Spinal cord (tissue), 9 donors: ENCODE measurements at regions not wholly inside any gene's neighbourhood (a gene's known extent, or its start where the extent isn't known, plus 50 kb on each side); places are given as distances from the start of the nearest gene placed in this dataset.

Experiments
- DNase-seq, 6 donors: peaks; one replicate each; pipeline versions ENCODE4 v3.0.0 to v3.0.0-alpha.2; 2013 to 2015; ENCODE audit warnings: low spot score in 6 of 6, low read depth in 4 of 6
- H3K27ac ChIP-seq: one replicate; pipeline ENCODE4 v1.5.1; 2013; ENCODE audit warnings: low read depth, low read length, control low read depth
- H3K27me3 ChIP-seq: one replicate; pipeline ENCODE4 v1.6.1; 2013; ENCODE audit warnings: low read length; ENCODE audit not compliant: control insufficient read depth, insufficient read depth
- H3K36me3 ChIP-seq: one replicate; pipeline ENCODE4 v1.6.1; 2013; ENCODE audit warnings: low read length; ENCODE audit not compliant: control insufficient read depth, insufficient read depth
- H3K4me1 ChIP-seq: one replicate; pipeline ENCODE4 v1.6.1; 2013; ENCODE audit warnings: low read length; ENCODE audit not compliant: control insufficient read depth, insufficient read depth
- H3K4me3 ChIP-seq: one replicate; pipeline ENCODE4 v1.5.1; 2013; ENCODE audit warnings: low read depth, low read length, control low read depth
- H3K9me3 ChIP-seq: one replicate; pipeline ENCODE4 v1.6.1; 2013; ENCODE audit warnings: low read length; ENCODE audit not compliant: control insufficient read depth, insufficient read depth
- WGBS: methylation state at CpG from one replicate; pipeline ENCODE4 v1.1.5; 2013; ENCODE audit warnings: missing lambda C conversion rate; ENCODE audit not compliant: insufficient coverage; 5-methylcytosine and 5-hydroxymethylcytosine counted together
- donor health status: healthy.

GRCh38 chr13:74966275-74966674, 515.7 kb downstream of the TBC1D4 start:
- H3K4me3 ChIP-seq, result no peak overlapping the region
- no peaks in the 10 kb centered on the region for H3K4me1 ChIP-seq
- H3K27ac ChIP-seq, result no peak overlapping the region
- peak in 1 of 6 donors; percentile 89 for DNase-seq
- H3K27me3 ChIP-seq, result no peaks in the 10 kb centered on the region
- no CpG with 5 or more reads among the region's 4 CpGs for WGBS
- H3K36me3 ChIP-seq, result no peaks in the 10 kb centered on the region
- H3K9me3 ChIP-seq, result peaks cover 2% of the 10 kb centered on the region

GRCh38 chr13:74945637-74946036, 536.3 kb downstream of the TBC1D4 start:
- Histone ChIP-seq H3K9me3 (peaks cover 4% of the 10 kb centered on the region), H3K36me3 (no peaks in the 10 kb centered on the region), H3K27me3 (no peaks in the 10 kb centered on the region), H3K27ac (no peak overlapping the region), H3K4me1 (no peaks in the 10 kb centered on the region), H3K4me3 (no peak overlapping the region)
- no CpG with 5 or more reads among the region's 2 CpGs for WGBS
- no peak for DNase-seq

GRCh38 chr13:74931698-74932433, 550.1 kb downstream of the TBC1D4 start:
- H3K36me3 ChIP-seq, result no peaks in the 10 kb centered on the region
- no peak for DNase-seq
- no peak overlapping the region for H3K27ac ChIP-seq

GRCh38 chr13:74930402-74931165, 551.4 kb downstream of the TBC1D4 start:
- no peaks in the 10 kb centered on the region for H3K4me1 ChIP-seq
- H3K9me3 ChIP-seq, result no peaks in the 10 kb centered on the region
- no CpG with 5 or more reads among the region's 3 CpGs for WGBS
- DNase-seq, result no peak
- H3K27me3 ChIP-seq, result no peaks in the 10 kb centered on the region
- H3K4me3 ChIP-seq, result no peak overlapping the region
- no peaks in the 10 kb centered on the region for H3K36me3 ChIP-seq
- H3K27ac ChIP-seq, result no peak overlapping the region

More at GRCh38 chr13:74931698-74932433, 550.1 kb downstream of the TBC1D4 start:
- Histone ChIP-seq H3K4me1 (no peaks in the 10 kb centered on the region), H3K4me3 (no peak overlapping the region), H3K27me3 (no peaks in the 10 kb centered on the region), H3K9me3 (no peaks in the 10 kb centered on the region)

- no peak overlapping the region for H3K27ac ChIP-seq
- DNase-seq, result no peak
- no peaks in the 10 kb centered on the region for H3K36me3 ChIP-seq
- no peaks in the 10 kb centered on the region for H3K4me1 ChIP-seq
- H3K4me3 ChIP-seq, result no peak overlapping the region
- no peaks in the 10 kb centered on the region for H3K27me3 ChIP-seq
- H3K9me3 ChIP-seq, result no peaks in the 10 kb centered on the region
- no CpG with 5 or more reads among the region's 2 CpGs for WGBS
Observed at GRCh38 chr13:74929436-74929835, 552.5 kb downstream of the TBC1D4 start.

GRCh38 chr13:74927823-74928222, 554.1 kb downstream of the TBC1D4 start:
- DNase-seq, result no peak
- no CpG with 5 or more reads among the region's 1 CpG for WGBS
- Histone ChIP-seq H3K4me1 (no peaks in the 10 kb centered on the region), H3K27me3 (no peaks in the 10 kb centered on the region), H3K36me3 (no peaks in the 10 kb centered on the region), H3K9me3 (peaks cover 3% of the 10 kb centered on the region), H3K27ac (no peak overlapping the region), H3K4me3 (no peak overlapping the region)

- H3K4me3 ChIP-seq, result no peak overlapping the region
- no peaks in the 10 kb centered on the region for H3K27me3 ChIP-seq
- 71% methylated on average over 1 of the region's 2 CpGs for WGBS
- no peak for DNase-seq
- peaks cover 5% of the 10 kb centered on the region for H3K9me3 ChIP-seq
- no peaks in the 10 kb centered on the region for H3K4me1 ChIP-seq
- no peak overlapping the region for H3K27ac ChIP-seq
- no peaks in the 10 kb centered on the region for H3K36me3 ChIP-seq
Observed at GRCh38 chr13:74922963-74923362, 559.0 kb downstream of the TBC1D4 start.

- Histone ChIP-seq H3K4me1 (no peaks in the 10 kb centered on the region), H3K9me3 (peaks cover 5% of the 10 kb centered on the region), H3K27me3 (no peaks in the 10 kb centered on the region), H3K4me3 (no peak overlapping the region), H3K36me3 (no peaks in the 10 kb centered on the region), H3K27ac (no peak overlapping the region)
- no peak for DNase-seq
Observed at GRCh38 chr13:74921326-74921725, 560.6 kb downstream of the TBC1D4 start.

GRCh38 chr13:74920920-74921319, 561.0 kb downstream of the TBC1D4 start:
- no peaks in the 10 kb centered on the region for H3K4me1 ChIP-seq
- WGBS, result no CpG with 5 or more reads among the region's 3 CpGs
- H3K36me3 ChIP-seq, result no peaks in the 10 kb centered on the region
- H3K9me3 ChIP-seq, result peaks cover 5% of the 10 kb centered on the region
- DNase-seq, result no peak
- no peak overlapping the region for H3K4me3 ChIP-seq
- H3K27ac ChIP-seq, result no peak overlapping the region
- H3K27me3 ChIP-seq, result no peaks in the 10 kb centered on the region

- H3K27ac ChIP-seq, result no peak overlapping the region
- H3K27me3 ChIP-seq, result no peaks in the 10 kb centered on the region
- no peaks in the 10 kb centered on the region for H3K4me1 ChIP-seq
- no peaks in the 10 kb centered on the region for H3K36me3 ChIP-seq
- WGBS, result 75% methylated on average over 2 of the region's 4 CpGs
- peaks cover 5% of the 10 kb centered on the region for H3K9me3 ChIP-seq
- DNase-seq, result no peak
- H3K4me3 ChIP-seq, result no peak overlapping the region
Observed at GRCh38 chr13:74920361-74920760, 561.6 kb downstream of the TBC1D4 start.
